ENCODE measurements at regions not wholly inside any gene's neighbourhood (a gene's known extent, or its start where the extent isn't known, plus 50 kb on each side); places are given as distances from the start of the nearest gene placed in this dataset.

GRCh38 chr2:128534688-128535392 lies 216.2 kb upstream of the HS6ST1 start:
- no peak for DNase-seq (ENCODE audit: low read depth in 2 of 2)

DNA sequence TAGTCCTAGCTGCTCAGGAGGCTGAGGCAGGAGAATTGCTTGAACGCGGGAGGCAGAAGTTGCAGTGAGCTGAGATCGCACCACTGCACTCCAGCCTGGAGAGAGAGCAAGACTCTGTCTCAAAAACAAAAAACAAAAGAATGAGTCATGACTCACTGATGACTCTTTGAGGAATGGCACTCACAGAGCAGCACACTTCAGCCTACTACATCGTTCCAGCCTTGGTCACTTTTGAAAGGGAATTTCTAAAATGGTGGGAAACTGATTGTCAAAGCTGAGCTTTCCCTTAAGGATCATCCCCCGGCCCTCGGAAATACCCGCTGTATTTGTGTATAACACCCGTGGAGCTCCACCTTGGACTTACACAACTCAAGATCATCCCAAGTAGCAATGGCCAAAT lies 217.3 kb upstream of the HS6ST1 start:
- DNase-seq (ENCODE audit: low read depth in 2 of 2), result no peak

DNA sequence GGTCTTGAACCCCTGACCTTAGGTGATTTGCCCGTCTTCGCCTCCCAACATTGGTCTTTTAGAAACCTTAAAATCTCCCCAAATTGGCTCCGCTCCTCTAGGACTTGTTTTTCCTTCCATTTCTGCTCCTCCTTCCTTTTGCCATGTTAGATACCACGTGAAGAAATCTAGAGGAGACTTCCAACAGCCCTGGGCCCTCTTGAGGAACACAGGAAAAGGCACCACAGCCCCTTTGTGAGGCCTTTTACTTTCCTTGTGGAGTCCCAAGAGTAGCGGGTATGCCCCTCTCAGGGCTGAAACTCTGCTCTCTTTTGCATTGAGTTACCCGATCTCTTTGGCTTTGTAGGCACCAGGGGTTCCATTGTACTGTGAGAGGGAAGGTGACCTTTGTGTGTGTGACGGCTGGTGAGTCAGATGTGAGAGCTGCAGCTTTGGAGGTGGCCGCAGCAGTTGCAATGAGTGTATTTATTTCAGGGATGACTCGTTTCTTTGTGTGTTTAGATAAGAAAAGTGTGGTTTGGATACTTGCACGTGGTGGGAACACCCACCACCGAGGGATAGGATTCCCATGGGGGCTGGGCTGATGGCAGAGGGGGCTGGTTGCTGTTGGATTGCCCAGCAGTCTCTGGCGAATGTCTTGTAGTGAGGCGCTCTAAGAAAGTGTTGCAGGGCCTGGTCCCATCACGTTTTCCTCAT lies 218.4 kb upstream of the HS6ST1 start:
- DNase-seq (ENCODE audit: low read depth in 2 of 2), result no peak

- no peak for DNase-seq (ENCODE audit: low read depth in 2 of 2)
These were observed 219.0 kb upstream of the HS6ST1 start for GRCh38 chr2:128537646-128538045.

GRCh38 chr2:128538396-128538795 lies 219.7 kb upstream of the HS6ST1 start:
- DNase-seq (ENCODE audit: low read depth in 2 of 2), result no peak

DNA sequence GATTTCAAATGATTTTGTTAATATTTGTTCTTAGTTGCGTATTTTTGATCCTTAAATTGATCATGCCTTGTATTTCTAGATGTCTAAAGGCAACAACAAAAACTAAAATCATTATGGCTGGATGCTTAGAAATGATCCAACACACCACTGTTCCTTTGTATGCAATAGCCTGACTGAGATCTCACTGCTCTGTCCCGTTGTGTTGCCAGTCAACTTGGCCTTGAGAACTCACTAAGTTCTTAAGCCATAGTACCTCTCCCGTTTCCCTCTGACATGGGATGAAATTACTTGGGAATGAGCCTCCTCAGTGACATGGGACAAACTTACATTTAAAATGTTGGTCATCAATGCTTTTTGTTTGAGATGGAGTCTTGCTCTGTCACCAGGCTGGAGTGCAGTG lies 222.0 kb upstream of the HS6ST1 start:
- DNase-seq (ENCODE audit: low read depth in 2 of 2), result no peak

GRCh38 chr2:128541448-128541847 lies 222.8 kb upstream of the HS6ST1 start:
- no peak for DNase-seq (ENCODE audit: low read depth in 2 of 2)

DNA sequence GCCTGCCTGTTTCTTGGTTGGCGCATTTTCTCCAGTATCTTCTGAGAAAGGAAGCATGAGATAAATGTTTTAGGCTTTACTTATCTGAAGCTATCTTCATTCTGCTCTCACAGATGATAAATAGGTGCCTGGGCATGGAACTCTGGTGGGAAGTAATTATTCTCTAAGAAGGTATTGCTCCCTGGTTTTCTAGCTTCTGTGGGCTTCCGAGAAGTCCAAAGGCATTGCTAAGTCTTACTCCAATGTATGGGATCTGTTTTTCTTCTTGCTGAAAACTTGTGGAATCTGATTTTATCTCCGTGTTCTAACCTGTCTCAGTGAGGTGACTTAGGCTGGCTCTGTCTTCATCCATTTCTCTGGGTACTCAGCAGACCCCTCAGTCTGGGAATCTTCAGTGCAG lies 224.4 kb upstream of the HS6ST1 start:
- no peak for DNase-seq (ENCODE audit: low read depth in 2 of 2)

- DNase-seq (ENCODE audit: low read depth in 2 of 2), result no peak
These were observed 225.0 kb upstream of the HS6ST1 start for GRCh38 chr2:128543646-128544045.

DNA sequence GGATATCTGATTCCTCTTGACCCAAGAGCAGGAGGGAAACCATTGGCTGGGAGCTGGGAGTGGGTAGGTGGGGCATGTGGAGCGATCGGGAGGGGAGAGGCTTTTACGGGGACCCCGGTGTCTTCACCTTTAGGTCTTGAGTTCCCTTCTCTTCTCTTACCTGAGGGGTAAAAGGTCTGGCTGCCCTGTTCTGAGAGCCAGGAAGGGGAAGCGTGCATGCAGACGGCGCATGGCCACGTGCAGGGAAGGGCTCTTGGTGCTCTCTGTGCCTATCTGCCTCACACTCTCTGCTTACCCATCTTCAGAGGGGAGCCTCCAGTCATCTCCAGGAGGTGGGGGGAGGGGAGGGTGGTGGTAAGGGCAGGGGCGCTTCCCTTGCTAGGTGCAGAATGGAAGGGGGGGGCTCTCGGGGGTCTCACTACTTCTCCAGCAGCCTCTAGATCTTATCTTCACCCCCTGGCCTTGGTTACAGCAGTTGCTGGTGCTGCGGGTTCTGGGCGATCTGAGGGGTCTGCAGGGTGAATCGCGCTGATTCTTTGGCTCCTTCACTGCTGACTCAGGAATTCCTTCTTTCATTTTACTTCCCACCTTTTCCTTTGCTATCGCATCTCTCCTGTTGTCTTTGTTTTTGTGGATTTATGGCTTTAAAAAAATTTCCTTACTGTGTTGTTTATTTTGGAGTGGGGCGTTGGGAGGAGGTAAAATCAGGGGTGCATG lies 225.8 kb upstream of the HS6ST1 start:
- DNase-seq (ENCODE audit: low read depth in 2 of 2), result no peak

GRCh38 chr2:128545085-128545484 lies 226.4 kb upstream of the HS6ST1 start:
- no peak for DNase-seq (ENCODE audit: low read depth in 2 of 2)

GRCh38 chr2:128545829-128546228 lies 227.2 kb upstream of the HS6ST1 start:
- DNase-seq (ENCODE audit: low read depth in 2 of 2), result no peak

GRCh38 chr2:128547667-128548066 lies 229.0 kb upstream of the HS6ST1 start:
- no peak for DNase-seq (ENCODE audit: low read depth in 2 of 2)

GRCh38 chr2:128548461-128548891 lies 229.8 kb upstream of the HS6ST1 start:
- DNase-seq (ENCODE audit: low read depth in 2 of 2), result no peak

DNA sequence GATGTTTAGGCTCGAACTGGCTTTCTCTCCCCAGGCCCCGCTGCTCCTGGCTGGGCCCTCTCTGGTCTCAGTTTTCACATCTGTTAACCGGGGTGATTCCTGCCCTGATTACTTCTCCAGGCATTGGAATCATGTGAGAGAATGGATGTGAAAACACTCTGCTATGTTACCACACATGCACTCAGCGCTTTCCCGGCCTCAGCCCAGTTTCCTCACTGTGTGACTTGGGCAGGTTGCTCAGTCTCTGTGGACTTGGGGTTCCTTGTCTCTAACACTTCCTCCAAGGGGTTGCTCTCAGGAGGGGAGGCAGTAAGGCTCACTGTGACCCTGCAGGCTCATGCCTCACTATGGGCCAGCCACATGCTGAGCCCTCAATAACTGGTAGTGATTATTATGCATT lies 230.4 kb upstream of the HS6ST1 start:
- DNase-seq (ENCODE audit: low read depth in 2 of 2), result no peak

DNA sequence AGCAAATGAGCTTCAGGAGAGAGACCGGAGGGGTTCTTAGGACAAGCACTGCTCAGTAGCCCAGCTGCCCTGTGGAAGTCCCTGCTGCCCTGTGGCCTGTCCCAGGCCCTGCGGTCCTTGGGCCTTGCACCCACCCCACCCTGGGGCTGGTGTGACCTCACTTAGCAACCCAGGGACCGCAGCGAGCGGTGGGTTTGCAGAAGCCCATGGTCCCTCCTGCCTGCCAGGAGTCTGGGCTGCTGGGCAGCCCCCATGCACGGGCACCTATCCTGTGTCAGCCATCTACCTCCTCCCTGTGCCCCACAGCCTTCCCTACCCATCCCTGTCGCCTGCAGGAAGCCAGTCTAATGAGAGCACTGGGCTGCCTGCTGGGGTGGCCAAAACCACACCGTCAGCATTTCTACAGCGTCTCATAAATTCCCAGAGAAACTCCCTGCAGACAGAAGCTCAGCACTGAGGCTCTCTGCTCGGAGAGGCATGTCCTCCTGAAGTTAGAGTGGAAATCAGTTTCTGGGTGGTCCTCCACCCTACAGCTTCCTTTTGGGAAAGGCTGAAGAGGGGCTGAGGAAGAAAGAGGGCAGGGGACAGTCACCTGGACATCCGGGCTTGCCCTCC lies 231.1 kb upstream of the HS6ST1 start:
- no peak for DNase-seq (ENCODE audit: low read depth in 2 of 2)

DNA sequence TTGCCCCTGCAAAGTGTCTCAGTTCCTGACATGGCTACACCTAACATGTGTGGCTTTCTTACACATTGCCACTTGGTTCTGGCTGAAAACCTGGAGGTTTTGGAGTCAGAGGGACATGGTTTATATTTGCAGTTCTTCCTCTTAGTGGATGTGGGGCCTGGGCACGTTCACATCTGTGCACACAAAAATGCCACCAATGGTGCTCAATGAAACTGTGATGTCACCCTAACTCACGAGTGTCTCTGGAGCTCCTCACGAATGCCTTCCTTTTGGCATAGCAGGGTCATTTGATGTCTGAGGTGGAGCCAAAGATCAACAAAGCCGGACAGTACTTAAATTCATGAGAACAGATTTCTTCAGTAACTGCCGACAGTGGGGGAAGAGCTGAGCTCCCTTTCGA lies 231.7 kb upstream of the HS6ST1 start:
- no peak for DNase-seq (ENCODE audit: low read depth in 2 of 2)

DNA sequence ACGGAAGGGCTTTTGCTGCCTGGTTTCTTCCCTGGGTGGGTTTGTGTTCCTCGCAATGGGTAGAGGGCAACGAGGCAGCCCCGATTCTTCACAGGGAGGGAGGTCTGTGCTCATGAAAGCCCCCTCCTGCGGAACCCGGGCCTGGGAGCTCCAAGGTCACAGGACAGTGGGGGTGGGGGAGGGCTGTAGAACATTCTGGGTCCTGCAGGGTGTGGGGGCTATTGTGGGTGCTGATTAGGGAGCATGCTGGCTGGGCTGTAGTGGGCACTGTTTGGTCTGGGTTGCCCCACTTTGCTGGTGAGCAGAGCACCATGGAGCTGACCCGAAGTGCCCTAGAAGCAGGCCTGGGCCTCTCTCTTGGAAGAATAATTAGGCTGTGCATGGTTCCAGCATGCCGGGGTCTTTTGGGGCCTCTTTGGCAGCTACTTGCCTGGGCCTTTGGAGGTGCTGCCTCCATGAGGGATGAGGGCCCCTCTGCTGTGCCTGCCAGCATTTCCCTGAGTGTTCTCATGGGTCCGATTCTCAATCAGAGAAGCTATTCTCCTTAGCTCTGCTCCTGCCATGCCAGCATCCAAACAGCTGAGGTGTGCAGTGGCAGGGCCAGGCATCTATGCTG lies 232.2 kb upstream of the HS6ST1 start:
- DNase-seq (ENCODE audit: low read depth in 2 of 2), result no peak

DNA sequence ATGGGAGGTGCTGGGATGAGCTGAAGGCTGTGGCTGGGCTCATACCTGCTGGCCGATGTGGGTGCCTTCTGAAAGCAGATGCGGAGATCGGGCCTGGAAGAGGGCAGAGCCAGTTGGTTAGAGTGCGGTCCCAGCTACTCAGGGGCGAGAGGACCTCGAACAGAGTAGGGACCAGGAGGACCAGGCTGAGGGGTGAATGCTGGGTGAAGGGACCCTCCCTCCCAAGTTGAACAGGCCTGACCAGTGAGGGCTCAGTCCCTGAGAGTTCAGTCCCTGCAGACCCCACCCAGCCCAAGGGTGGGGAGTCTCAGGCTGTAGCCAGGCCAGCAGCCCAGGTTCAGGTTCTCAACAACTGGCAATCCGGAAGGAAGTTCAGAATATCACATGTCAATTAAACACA lies 232.8 kb upstream of the HS6ST1 start:
- no peak for DNase-seq (ENCODE audit: low read depth in 2 of 2)

GRCh38 chr2:128552141-128552805 lies 233.6 kb upstream of the HS6ST1 start:
- no peak for DNase-seq (ENCODE audit: low read depth in 2 of 2)

DNA sequence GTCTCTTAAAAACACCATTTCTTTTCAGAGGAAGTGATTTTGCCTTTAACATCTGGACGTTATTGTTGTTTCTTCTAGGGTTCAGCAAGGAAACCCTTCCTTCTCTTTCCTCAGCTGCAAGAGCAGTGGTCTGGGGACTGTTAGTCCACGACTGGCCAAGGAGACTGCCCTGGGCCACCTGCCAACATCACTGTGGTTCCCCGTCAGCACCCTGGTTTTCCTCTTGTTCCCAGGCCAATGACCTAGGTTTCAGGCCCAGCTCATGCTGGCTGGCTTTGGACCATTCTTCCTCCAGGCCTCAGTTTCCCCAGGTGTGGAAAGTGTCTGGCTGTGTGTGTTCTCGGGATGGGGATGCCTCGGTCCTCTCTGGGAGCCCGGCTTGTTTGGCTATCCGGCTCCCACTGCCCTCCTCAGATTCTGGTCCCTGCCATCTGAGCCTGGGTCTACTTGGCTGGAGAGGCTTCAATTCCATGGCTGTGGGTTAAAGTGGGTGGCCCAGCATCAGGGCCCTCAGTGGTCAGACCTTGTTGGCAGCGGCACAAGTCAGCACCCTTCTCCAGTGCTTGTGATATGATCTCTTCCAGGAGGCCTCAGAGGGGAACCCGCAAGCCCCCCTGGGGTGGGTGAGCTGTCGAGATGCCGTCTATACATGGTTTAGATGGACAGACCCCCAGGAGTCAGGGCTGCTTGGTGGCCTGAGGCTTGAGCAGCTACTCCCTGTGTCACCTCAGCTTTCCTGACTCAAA lies 234.3 kb upstream of the HS6ST1 start:
- DNase-seq (ENCODE audit: low read depth in 2 of 2), result no peak
